Esophagus (tissue), 2 donors: ENCODE measurements at regions not wholly inside any gene's neighbourhood (a gene's known extent, or its start where the extent isn't known, plus 50 kb on each side); places are given as distances from the start of the nearest gene placed in this dataset.

Experiments
- H3K27ac ChIP-seq, 2 donors: one replicate each; pipeline ENCODE4 v1.5.1; 2013; ENCODE audit warnings: low read depth in 2 of 2, mild to moderate bottlenecking in 2 of 2, inconsistent platforms in 1 of 2, low read length in 1 of 2, moderate library complexity in 1 of 2
- H3K27me3 ChIP-seq, 2 donors: one replicate each; pipeline ENCODE4 v1.6.1; 2013; ENCODE audit warnings: low read length in 2 of 2, control low read depth in 1 of 2, mild to moderate bottlenecking in 1 of 2; ENCODE audit not compliant: insufficient read depth in 2 of 2, control insufficient read depth in 1 of 2
- H3K36me3 ChIP-seq, 2 donors: one replicate each; pipeline ENCODE4 v1.6.1; 2013; ENCODE audit warnings: low read length in 1 of 2; ENCODE audit not compliant: control insufficient read depth in 2 of 2, insufficient read depth in 2 of 2
- H3K4me1 ChIP-seq, 2 donors: one replicate each; pipeline ENCODE4 v1.6.1; 2013; ENCODE audit warnings: low read length in 1 of 2; ENCODE audit not compliant: control insufficient read depth in 2 of 2, insufficient read depth in 2 of 2
- H3K4me3 ChIP-seq, 2 donors: one replicate each; pipeline ENCODE4 v1.5.1; 2013; ENCODE audit warnings: low read length in 2 of 2, mild to moderate bottlenecking in 2 of 2, low read depth in 1 of 2, moderate library complexity in 1 of 2
- H3K9me3 ChIP-seq, 2 donors: one replicate each; pipeline ENCODE4 v1.6.1; 2013; ENCODE audit warnings: mild to moderate bottlenecking in 2 of 2, low read depth in 1 of 2, low read length in 1 of 2, moderate library complexity in 1 of 2; ENCODE audit not compliant: control insufficient read depth in 2 of 2, insufficient read depth in 1 of 2
- WGBS, 2 donors: extraction: QIAGEN DNeasy Blood & Tissue Kit; methylation state at CpG; one replicate each; pipeline ENCODE4 v1.1.7; 2013; 5-methylcytosine and 5-hydroxymethylcytosine counted together
- donor health status: healthy with polysubstance abuse.
- donor health status: Bipolar disorder and iron deficiency.

- H3K9me3 ChIP-seq: peaks cover 0 to 3% of the 10 kb centered on the region in 2 donors
- H3K4me1 ChIP-seq: no peaks in the 10 kb centered on the region
- H3K4me3 ChIP-seq: no peak overlapping the region
- H3K27ac ChIP-seq: no peak overlapping the region
- 83 to 84% methylated on average over 9 of the region's 9 CpGs for WGBS, 2 donors
- no peaks in the 10 kb centered on the region for H3K36me3 ChIP-seq
- no peaks in the 10 kb centered on the region for H3K27me3 ChIP-seq
These were observed 374.2 kb upstream of the IRX1 start for GRCh38 chr5:3221432-3221831.

GRCh38 chr5:3220638-3221288, 374.9 kb upstream of the IRX1 start:
- Histone ChIP-seq H3K36me3 (no peaks in the 10 kb centered on the region), H3K27me3 (no peaks in the 10 kb centered on the region), H3K4me1 (no peaks in the 10 kb centered on the region), H3K9me3 (peaks cover 0 to 3% of the 10 kb centered on the region in 2 donors), H3K4me3 (no peak overlapping the region), H3K27ac (no peak overlapping the region)
- 89 to 91% methylated on average over 31 of the region's 31 CpGs for WGBS, 2 donors

GRCh38 chr5:3220201-3220600, 375.4 kb upstream of the IRX1 start:
- Histone ChIP-seq H3K9me3 (peaks cover 0 to 3% of the 10 kb centered on the region in 2 donors), H3K4me3 (no peak overlapping the region), H3K27me3 (no peaks in the 10 kb centered on the region), H3K36me3 (no peaks in the 10 kb centered on the region), H3K4me1 (no peaks in the 10 kb centered on the region), H3K27ac (no peak overlapping the region)
- WGBS, 2 donors: 87% methylated on average over 13 of the region's 13 CpGs

GRCh38 chr5:3218916-3219650, 376.5 kb upstream of the IRX1 start:
- Histone ChIP-seq H3K36me3 (no peaks in the 10 kb centered on the region), H3K4me3 (no peak overlapping the region), H3K4me1 (no peaks in the 10 kb centered on the region), H3K27ac (no peak overlapping the region), H3K9me3 (peaks cover 0 to 3% of the 10 kb centered on the region in 2 donors), H3K27me3 (no peaks in the 10 kb centered on the region)
- 82 to 86% methylated on average over 20 of the region's 20 CpGs for WGBS, 2 donors

GRCh38 chr5:3217771-3218495, 377.7 kb upstream of the IRX1 start:
- Histone ChIP-seq H3K9me3 (peaks cover 0 to 3% of the 10 kb centered on the region in 2 donors), H3K4me1 (no peaks in the 10 kb centered on the region), H3K36me3 (no peaks in the 10 kb centered on the region), H3K27ac (no peak overlapping the region), H3K27me3 (no peaks in the 10 kb centered on the region), H3K4me3 (no peak overlapping the region)
- WGBS, 2 donors: 82 to 85% methylated on average over 22 of the region's 22 CpGs

- 83 to 85% methylated on average over 10 of the region's 10 CpGs for WGBS, 2 donors
- H3K27ac ChIP-seq: no peak overlapping the region
- H3K4me1 ChIP-seq: no peaks in the 10 kb centered on the region
- no peaks in the 10 kb centered on the region for H3K27me3 ChIP-seq
- H3K4me3 ChIP-seq: no peak overlapping the region
- peaks cover 0 to 3% of the 10 kb centered on the region in 2 donors for H3K9me3 ChIP-seq
- H3K36me3 ChIP-seq: no peaks in the 10 kb centered on the region
These were observed 378.5 kb upstream of the IRX1 start for GRCh38 chr5:3217114-3217513.

GRCh38 chr5:3216386-3216785, 379.2 kb upstream of the IRX1 start:
- no peaks in the 10 kb centered on the region for H3K4me1 ChIP-seq
- H3K9me3 ChIP-seq: peaks cover 0 to 3% of the 10 kb centered on the region in 2 donors
- H3K4me3 ChIP-seq: no peak overlapping the region
- no peaks in the 10 kb centered on the region for H3K36me3 ChIP-seq
- no peaks in the 10 kb centered on the region for H3K27me3 ChIP-seq
- no peak overlapping the region for H3K27ac ChIP-seq
- WGBS, 2 donors: 73 to 79% methylated on average over 7 of the region's 7 CpGs

- WGBS, 2 donors: 84 to 89% methylated on average over 12 of the region's 12 CpGs
- H3K4me1 ChIP-seq: no peaks in the 10 kb centered on the region
- no peaks in the 10 kb centered on the region for H3K36me3 ChIP-seq
- H3K27me3 ChIP-seq: no peaks in the 10 kb centered on the region
- H3K9me3 ChIP-seq: peaks cover 0 to 4% of the 10 kb centered on the region in 2 donors
- H3K4me3 ChIP-seq: no peak overlapping the region
- H3K27ac ChIP-seq: no peak overlapping the region
These were observed 380.7 kb upstream of the IRX1 start for GRCh38 chr5:3214838-3215374.

- WGBS, 2 donors: 88 to 92% methylated on average over 8 of the region's 8 CpGs
- Histone ChIP-seq H3K27me3 (no peaks in the 10 kb centered on the region), H3K4me1 (no peaks in the 10 kb centered on the region), H3K36me3 (no peaks in the 10 kb centered on the region), H3K9me3 (peaks cover 0 to 4% of the 10 kb centered on the region in 2 donors), H3K27ac (no peak overlapping the region), H3K4me3 (no peak overlapping the region)
These were observed 381.2 kb upstream of the IRX1 start for GRCh38 chr5:3214396-3214795.
